Activated CD4-positive, alpha-beta memory T cell treated with anti-CD3 and anti-CD28 coated beads, Interleukin-2, amount 10 ng/mL, durations not matched to agents 7 days and 5 days (primary cell): ENCODE measurements at regions not wholly inside any gene's neighbourhood (a gene's known extent, or its start where the extent isn't known, plus 50 kb on each side); places are given as distances from the start of the nearest gene placed in this dataset.

Source experiments
- CTCF ChIA-PET: fragments of 350-600 bp; sonication (Branson Sonifier 250); formaldehyde crosslinking; loops from one replicate; lab custom pipeline; 2021; ENCODE audit warnings: antibody characterized with exemption, inconsistent platforms; lab: Charles Lee
- POLR2A ChIA-PET: fragments of 350-600 bp; sonication (Branson Sonifier 250); formaldehyde crosslinking; loops from one replicate; lab custom pipeline; 2021; ENCODE audit warnings: antibody characterized with exemption; lab: Charles Lee
- DNase-seq: peaks from one replicate; pipeline ENCODE4 v3.0.0-alpha.2; 2020
- H3K27ac Mint-ChIP-seq: one replicate; pipeline ENCODE4 v1.8.0; 2021; ENCODE audit warnings: mild to moderate bottlenecking, mixed read lengths
- H3K27me3 Mint-ChIP-seq: one replicate; pipeline ENCODE4 v1.8.0; 2021; ENCODE audit warnings: mixed read lengths
- H3K36me3 Mint-ChIP-seq: one replicate; pipeline ENCODE4 v1.8.0; 2021; ENCODE audit warnings: low read depth, mixed read lengths
- H3K4me1 Mint-ChIP-seq: one replicate; pipeline ENCODE4 v1.8.0; 2021; ENCODE audit warnings: mixed read lengths
- H3K4me3 Mint-ChIP-seq: one replicate; pipeline ENCODE4 v1.8.0; 2021; ENCODE audit warnings: mild to moderate bottlenecking, mixed read lengths
- H3K9me3 Mint-ChIP-seq: one replicate; pipeline ENCODE4 v1.8.0; 2021; ENCODE audit warnings: mixed read lengths

DNA sequence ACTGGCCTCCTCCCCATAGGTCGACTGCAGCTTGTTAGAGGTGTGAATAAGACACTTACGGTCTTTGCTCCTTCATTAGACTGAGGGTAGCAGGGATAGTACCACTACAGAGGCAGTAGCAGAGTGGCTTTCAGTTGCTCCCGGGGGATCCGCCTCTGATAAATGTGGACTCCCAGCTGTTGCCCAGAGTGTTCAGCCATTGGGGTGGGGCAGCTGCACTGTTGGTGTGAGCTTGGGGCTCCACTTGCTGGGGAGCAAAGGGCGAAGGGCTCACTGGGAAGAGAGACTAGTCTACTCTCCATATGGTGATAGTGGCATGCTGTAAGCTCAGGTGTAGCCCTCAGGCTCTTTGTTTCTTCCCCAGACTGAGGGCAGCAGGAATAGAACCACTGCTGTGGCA lies 239.1 kb downstream of the LRRN1 start:
- ChIA-PET POLR2A (no interaction called here), CTCF (no interaction called here)
- H3K27me3 Mint-ChIP-seq, result no peaks in the 10 kb centered on the region
- no peaks in the 10 kb centered on the region for H3K4me1 Mint-ChIP-seq
- no peaks in the 10 kb centered on the region for H3K36me3 Mint-ChIP-seq
- DNase-seq, result no peak
- no peaks in the 10 kb centered on the region for H3K9me3 Mint-ChIP-seq
- no peak overlapping the region for H3K4me3 Mint-ChIP-seq
- H3K27ac Mint-ChIP-seq, result no peak overlapping the region

DNA sequence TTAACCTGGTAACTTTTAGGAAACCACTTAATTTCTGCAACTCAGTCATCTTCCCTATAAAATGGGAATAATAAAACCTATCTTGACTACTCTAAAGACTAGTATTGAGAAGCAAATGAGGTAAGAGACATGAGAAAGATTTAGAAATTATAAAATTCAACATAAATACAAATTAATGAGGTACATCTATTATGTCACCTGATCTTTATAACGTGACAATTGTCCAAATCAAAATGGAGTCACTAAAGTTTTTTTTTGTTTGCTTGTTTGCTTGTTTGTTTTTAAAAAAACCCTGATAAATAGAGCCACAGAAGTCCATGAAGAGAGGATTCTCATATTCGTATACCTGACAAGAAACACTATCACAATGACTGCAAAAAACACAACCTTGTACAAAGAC lies 242.8 kb downstream of the LRRN1 start:
- DNase-seq, result no peak
- POLR2A ChIA-PET, result no interaction called here
- no peak overlapping the region for H3K4me3 Mint-ChIP-seq
- no peaks in the 10 kb centered on the region for H3K9me3 Mint-ChIP-seq
- H3K36me3 Mint-ChIP-seq, result no peaks in the 10 kb centered on the region
- no peaks in the 10 kb centered on the region for H3K4me1 Mint-ChIP-seq
- no peak overlapping the region for H3K27ac Mint-ChIP-seq
- H3K27me3 Mint-ChIP-seq, result no peaks in the 10 kb centered on the region
- CTCF ChIA-PET, result no interaction called here

DNA sequence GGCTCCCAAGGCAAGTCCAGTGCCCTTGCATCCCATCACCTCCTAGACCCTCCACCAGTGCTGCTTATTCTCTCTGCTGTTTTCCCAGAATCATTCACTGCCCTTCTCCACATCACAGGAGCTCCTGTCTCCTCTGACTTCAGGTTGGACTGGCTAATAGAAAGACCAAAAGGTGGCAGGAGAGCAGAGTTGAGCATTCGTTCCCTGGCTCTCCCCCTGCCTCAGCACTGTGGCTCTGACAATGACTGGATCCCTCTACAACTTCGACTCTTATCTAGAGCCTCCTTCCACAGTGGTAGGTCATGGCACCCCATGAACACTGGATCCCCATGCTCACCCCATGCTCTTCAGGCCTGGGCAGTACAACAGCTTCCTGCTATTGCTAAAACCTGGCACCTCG lies 243.6 kb downstream of the LRRN1 start:
- Mint-ChIP-seq H3K27me3 (no peaks in the 10 kb centered on the region), H3K27ac (no peak overlapping the region), H3K4me1 (no peaks in the 10 kb centered on the region), H3K4me3 (no peak overlapping the region), H3K9me3 (no peaks in the 10 kb centered on the region), H3K36me3 (no peaks in the 10 kb centered on the region)
- ChIA-PET POLR2A (no interaction called here), CTCF (no interaction called here)
- no peak for DNase-seq

DNA sequence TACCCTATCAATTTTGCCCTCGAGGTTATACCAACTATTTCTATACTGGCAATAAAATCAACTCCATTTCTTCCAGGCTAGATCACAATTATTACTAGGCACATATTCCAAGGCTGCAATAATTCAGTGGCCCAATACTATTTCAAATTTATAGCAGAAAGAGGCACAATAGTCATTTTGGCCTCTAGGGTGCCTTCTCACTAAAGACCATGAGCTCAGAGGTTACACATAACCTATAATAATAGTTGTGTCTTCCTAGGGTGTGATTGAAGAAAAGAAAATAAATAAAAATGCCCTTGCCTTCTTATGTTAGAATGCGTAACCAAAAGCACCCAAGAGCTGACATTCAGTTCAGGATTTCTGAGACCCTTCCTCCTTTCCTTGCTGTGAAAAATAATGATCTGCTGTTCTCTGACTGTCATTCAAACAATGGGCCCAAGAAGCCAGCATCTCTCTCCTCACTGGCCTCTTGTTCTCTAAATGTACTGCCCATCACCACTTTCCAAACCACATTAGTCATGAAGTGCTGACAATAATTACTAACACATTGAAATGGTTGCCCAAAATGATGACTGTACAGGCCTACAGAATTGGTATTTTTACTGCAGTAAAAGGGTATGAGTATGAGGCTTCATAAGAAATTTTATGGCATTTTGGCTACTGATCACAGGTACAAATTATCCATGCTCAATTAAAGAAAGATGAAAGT lies 244.8 kb downstream of the LRRN1 start:
- Mint-ChIP-seq H3K9me3 (no peaks in the 10 kb centered on the region), H3K4me1 (no peaks in the 10 kb centered on the region), H3K36me3 (no peaks in the 10 kb centered on the region), H3K27me3 (no peaks in the 10 kb centered on the region), H3K27ac (no peak overlapping the region), H3K4me3 (no peak overlapping the region)
- no peak for DNase-seq
- ChIA-PET CTCF (no interaction called here), POLR2A (no interaction called here)

DNA sequence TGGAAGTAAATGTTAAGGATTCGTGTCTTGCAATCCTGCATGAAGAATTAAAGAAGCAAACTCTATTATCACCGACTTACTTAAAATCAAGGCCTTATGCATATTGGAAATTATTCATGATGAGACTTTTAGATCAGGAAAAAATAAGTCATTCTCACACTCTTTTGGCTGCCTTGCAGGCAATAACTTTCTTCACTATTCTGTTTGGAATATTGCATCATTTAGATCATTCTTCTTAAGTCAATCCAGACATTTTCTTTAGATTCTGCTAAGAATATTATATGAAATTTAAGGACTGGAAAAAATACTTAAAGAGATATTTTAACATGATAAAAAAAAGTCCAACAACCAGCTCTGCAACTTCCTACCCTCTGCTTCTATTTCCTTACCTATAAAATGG lies 245.4 kb downstream of the LRRN1 start:
- ChIA-PET CTCF (no interaction called here), POLR2A (no interaction called here)
- no peaks in the 10 kb centered on the region for H3K36me3 Mint-ChIP-seq
- H3K9me3 Mint-ChIP-seq, result no peaks in the 10 kb centered on the region
- no peak overlapping the region for H3K4me3 Mint-ChIP-seq
- no peaks in the 10 kb centered on the region for H3K4me1 Mint-ChIP-seq
- no peaks in the 10 kb centered on the region for H3K27me3 Mint-ChIP-seq
- no peak for DNase-seq
- no peak overlapping the region for H3K27ac Mint-ChIP-seq

DNA sequence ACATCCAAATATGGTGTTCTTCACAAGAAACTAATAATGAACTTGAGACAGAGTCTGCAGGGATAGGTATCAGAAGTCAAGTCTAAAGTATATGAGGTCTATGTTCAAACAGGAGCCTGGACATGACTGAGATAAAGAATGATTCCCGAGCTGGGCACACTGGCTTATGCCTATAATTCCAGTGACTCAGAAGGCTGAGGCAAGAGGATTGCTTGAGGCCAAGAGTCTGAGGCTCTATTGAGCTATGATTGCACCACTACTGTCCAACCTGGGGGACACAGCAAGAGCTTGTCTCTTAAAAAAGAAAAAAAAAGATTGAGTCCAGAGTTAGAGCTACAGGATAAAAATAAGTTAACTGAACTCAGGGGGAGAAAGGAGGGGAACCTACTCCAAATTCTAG lies 246.5 kb downstream of the LRRN1 start:
- ChIA-PET POLR2A (no interaction called here), CTCF (no interaction called here)
- Mint-ChIP-seq H3K36me3 (no peaks in the 10 kb centered on the region), H3K4me1 (no peaks in the 10 kb centered on the region), H3K4me3 (no peak overlapping the region), H3K9me3 (no peaks in the 10 kb centered on the region), H3K27me3 (no peaks in the 10 kb centered on the region), H3K27ac (no peak overlapping the region)
- no peak for DNase-seq

DNA sequence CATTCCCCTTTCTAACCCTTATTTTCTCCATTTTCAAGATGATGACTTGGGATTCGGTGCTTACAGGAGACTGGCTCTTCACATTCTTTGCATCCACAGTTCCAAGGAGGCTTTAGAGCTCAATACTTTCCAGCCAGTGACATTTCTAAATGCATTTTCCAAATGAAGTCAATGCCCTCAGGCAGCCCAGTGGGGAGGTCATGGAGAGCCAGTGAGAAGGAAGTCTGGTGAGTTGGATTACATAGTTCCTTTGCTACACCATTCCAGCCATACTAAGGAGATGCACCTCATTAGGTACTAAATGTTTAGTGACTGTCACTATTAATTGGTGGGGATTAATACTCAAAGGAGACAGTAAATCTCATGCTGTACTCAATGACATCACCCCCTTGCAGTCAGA lies 248.1 kb downstream of the LRRN1 start:
- Mint-ChIP-seq H3K4me1 (no peaks in the 10 kb centered on the region), H3K9me3 (no peaks in the 10 kb centered on the region), H3K36me3 (no peaks in the 10 kb centered on the region), H3K27me3 (no peaks in the 10 kb centered on the region), H3K27ac (no peak overlapping the region), H3K4me3 (no peak overlapping the region)
- ChIA-PET CTCF (no interaction called here), POLR2A (no interaction called here)
- no peak for DNase-seq

DNA sequence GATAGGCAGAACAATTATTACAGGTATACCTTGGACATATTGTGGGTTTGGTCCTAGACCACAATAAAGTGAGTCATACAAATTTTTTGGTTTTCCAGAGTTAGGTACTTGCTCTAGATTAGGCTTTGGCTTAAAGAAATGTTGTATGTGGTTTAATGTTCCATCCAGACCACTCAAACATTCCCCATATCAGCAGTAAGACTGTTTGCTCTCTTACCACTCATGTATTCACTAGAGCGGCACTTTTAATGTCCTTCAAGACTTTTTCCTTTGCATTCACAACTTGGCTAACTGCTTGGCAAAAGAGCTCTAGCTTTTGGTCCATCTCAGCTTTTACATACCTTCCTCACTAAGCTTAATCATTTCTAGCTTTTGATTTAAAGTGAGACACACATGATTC lies 250.5 kb upstream of the SETMAR start:
- CTCF ChIA-PET, result no interaction called here
- H3K27ac Mint-ChIP-seq, result no peak overlapping the region
- H3K4me1 Mint-ChIP-seq, result no peaks in the 10 kb centered on the region
- peaks cover 2% of the 10 kb centered on the region for H3K9me3 Mint-ChIP-seq
- no peak overlapping the region for H3K4me3 Mint-ChIP-seq
- no peak for DNase-seq
- no peaks in the 10 kb centered on the region for H3K27me3 Mint-ChIP-seq
- H3K36me3 Mint-ChIP-seq, result no peaks in the 10 kb centered on the region
- POLR2A ChIA-PET, result no interaction called here

DNA sequence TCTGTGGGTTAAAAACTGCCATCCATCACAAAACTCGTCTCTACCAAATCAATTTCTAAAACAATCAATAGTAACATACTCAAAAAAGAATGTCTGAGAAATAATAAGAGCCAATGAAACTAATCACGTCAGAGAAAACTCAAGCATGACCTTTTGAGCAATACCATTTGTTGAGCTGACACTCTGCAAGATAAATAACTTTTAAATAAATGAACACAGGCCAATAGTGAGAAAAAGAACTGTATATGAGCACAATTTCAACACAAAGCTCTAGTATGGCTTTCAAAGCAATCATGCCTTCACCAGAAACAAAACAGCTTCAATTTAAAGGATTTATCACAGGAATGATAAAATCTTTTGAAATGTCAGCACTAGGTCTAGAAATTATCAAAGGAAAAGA lies 249.2 kb upstream of the SETMAR start:
- ChIA-PET POLR2A (no interaction called here), CTCF (no interaction called here)
- Mint-ChIP-seq H3K9me3 (peaks cover 2% of the 10 kb centered on the region), H3K27ac (no peak overlapping the region), H3K36me3 (no peaks in the 10 kb centered on the region), H3K4me3 (no peak overlapping the region), H3K4me1 (no peaks in the 10 kb centered on the region), H3K27me3 (no peaks in the 10 kb centered on the region)
- DNase-seq, result no peak

DNA sequence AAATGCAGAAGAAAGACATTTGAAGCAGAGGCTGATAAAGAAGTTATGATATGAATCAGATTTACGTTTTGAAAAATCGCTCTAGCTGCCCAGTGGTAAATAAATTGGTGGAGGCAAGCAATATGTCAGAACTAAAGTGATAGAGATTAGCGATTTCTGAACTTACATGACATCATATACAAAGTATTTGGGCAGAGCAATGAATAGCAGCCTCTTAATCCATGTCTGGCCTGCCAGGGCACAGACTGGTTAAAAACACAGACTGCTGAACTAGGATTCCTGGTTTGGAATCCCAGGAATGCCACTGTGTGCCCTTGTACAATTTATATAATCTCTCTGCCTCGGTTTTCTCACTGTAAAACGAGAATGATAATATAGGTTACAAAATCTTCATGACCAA lies 243.1 kb upstream of the SETMAR start:
- ChIA-PET POLR2A (no interaction called here), CTCF (no interaction called here)
- Mint-ChIP-seq H3K36me3 (no peaks in the 10 kb centered on the region), H3K4me1 (peaks cover 5% of the 10 kb centered on the region), H3K27me3 (no peaks in the 10 kb centered on the region), H3K4me3 (no peak overlapping the region), H3K9me3 (peaks cover 2% of the 10 kb centered on the region), H3K27ac (no peak overlapping the region)
- no peak for DNase-seq

DNA sequence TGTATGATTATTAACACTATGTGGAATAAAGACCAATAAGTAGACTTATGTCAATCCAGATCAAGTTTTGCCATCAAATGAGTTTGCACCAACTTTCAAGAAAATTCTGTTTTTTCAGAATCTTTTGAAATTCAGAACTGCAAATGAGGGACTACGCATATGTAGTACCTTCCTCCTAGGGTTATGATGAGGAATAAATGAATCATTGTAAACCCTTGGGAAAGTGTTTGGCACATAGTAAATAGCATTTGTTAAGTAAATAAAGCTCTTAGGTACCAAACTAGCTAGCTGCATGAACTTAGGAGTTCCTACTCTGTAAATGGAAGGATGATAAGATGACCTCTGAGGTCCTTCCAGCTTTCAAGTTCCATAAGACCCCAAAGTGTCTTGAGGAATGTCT lies 242.6 kb upstream of the SETMAR start:
- no peak overlapping the region for H3K27ac Mint-ChIP-seq
- H3K27me3 Mint-ChIP-seq, result no peaks in the 10 kb centered on the region
- no peaks in the 10 kb centered on the region for H3K36me3 Mint-ChIP-seq
- H3K4me1 Mint-ChIP-seq, result peaks cover 5% of the 10 kb centered on the region
- CTCF ChIA-PET, result no interaction called here
- no peak overlapping the region for H3K4me3 Mint-ChIP-seq
- no peak for DNase-seq
- POLR2A ChIA-PET, result no interaction called here
- H3K9me3 Mint-ChIP-seq, result peaks cover 2% of the 10 kb centered on the region

DNA sequence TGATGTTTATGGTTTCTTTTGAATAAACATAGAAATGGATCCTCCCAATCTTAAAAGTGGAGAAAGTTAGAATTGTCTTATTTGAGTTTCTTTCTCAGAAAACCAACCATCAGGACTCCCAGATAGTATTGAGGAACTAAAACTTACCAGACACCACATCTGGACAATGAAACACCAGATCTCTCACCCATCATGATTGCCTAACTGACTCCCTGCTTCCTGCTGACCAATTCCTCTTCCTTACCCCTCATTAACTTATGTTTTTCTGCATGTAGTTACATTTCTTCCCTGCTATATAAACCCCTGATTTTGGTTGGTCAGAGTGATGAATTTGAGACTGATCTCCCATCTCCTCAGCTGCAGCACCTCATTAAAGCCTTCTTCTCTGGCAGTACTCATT lies 242.0 kb upstream of the SETMAR start:
- POLR2A ChIA-PET, result no interaction called here

DNA sequence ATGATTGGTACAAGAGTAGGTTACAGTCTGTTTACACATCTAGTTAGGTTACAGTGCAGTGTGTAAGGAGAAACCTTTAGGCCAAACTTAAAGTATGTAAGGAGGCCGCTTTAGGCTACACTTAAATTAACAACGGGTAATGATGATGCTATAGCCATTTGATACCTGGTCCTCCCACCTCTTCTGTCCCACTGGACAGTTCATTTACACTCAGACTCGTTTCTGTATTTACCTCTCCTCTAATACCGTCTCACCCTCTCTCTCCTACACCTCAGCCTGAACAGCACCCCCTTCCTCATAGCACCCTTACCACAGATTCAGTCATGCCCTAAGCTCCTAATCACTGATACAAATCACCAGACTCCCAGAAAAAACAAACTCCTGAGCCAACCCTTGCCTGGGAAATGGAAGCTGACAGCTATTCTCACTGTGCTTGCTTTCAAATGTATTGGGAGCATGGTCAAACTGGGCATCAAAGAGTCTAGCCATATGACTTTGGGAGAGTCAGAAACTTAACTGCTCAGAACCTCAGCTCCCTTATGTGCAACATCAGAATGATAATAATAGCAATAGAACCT lies 241.3 kb upstream of the SETMAR start:
- H3K27ac Mint-ChIP-seq, result no peak overlapping the region
- H3K4me3 Mint-ChIP-seq, result no peak overlapping the region
- peaks cover 5% of the 10 kb centered on the region for H3K4me1 Mint-ChIP-seq
- no peaks in the 10 kb centered on the region for H3K27me3 Mint-ChIP-seq
- ChIA-PET CTCF (no interaction called here), POLR2A (no interaction called here)
- no peak for DNase-seq
- no peaks in the 10 kb centered on the region for H3K9me3 Mint-ChIP-seq
- no peaks in the 10 kb centered on the region for H3K36me3 Mint-ChIP-seq

More for the DNA sequence above, 242.0 kb upstream of the SETMAR start:
- Mint-ChIP-seq H3K27ac (no peak overlapping the region), H3K27me3 (no peaks in the 10 kb centered on the region), H3K36me3 (no peaks in the 10 kb centered on the region), H3K4me3 (no peak overlapping the region), H3K4me1 (peaks cover 5% of the 10 kb centered on the region), H3K9me3 (no peaks in the 10 kb centered on the region)
- no peak for DNase-seq
- CTCF ChIA-PET, result no interaction called here

DNA sequence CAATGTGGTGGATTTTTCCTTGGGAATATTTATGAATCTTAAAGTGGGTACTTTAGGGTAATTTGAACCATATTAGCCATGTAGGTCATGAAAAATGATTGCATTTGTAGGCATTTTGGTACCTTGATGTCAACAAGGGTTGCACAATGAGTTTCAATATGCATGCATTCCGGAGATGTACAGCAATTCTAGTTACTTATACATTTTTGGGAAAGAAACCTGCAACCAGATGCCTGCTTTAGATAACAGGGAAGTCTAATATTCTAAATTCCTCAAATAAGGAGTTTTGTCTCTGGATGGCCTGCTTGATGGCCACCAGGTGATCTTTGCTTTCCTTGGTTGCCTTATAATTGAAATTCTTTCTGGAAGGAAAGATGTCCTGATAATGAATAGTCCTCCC lies 240.5 kb upstream of the SETMAR start:
- Mint-ChIP-seq H3K4me3 (no peak overlapping the region), H3K9me3 (no peaks in the 10 kb centered on the region), H3K4me1 (peaks cover 5% of the 10 kb centered on the region), H3K27ac (no peak overlapping the region), H3K36me3 (no peaks in the 10 kb centered on the region), H3K27me3 (no peaks in the 10 kb centered on the region)
- no peak for DNase-seq
- POLR2A ChIA-PET, result no interaction called here
- CTCF ChIA-PET, result no interaction called here
